NCI-H187 treated with DMSO at 0.1 percent for 48 hours (cell line): ENCODE measurements at regions not wholly inside any gene's neighbourhood (a gene's known extent, or its start where the extent isn't known, plus 50 kb on each side); places are given as distances from the start of the nearest gene placed in this dataset.

Experiments used
- DNase-seq: peaks from one replicate; lab custom pipeline; 2025; lab: John Stamatoyannopoulos, UW

DNA sequence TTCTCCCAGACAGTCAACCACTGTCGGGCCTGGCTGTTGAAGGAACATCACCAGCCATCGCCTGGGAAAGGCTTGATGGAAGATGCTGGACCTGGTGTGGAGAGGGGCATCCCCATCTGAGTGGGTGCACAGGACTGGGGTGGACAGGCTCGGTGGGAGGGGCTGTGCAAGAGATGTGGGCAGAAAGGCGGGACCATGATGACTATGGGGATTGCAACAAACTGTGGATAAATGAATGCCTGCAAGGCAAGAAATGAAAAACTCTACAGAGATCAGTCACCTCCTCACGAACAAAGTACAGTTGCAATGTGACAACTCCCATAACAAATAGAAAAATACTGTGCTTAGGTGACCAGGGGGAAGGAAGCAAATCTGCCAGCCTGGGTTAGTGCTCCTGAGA lies 171.9 kb upstream of the GPR12 start:
- DNase-seq: no peak

DNA sequence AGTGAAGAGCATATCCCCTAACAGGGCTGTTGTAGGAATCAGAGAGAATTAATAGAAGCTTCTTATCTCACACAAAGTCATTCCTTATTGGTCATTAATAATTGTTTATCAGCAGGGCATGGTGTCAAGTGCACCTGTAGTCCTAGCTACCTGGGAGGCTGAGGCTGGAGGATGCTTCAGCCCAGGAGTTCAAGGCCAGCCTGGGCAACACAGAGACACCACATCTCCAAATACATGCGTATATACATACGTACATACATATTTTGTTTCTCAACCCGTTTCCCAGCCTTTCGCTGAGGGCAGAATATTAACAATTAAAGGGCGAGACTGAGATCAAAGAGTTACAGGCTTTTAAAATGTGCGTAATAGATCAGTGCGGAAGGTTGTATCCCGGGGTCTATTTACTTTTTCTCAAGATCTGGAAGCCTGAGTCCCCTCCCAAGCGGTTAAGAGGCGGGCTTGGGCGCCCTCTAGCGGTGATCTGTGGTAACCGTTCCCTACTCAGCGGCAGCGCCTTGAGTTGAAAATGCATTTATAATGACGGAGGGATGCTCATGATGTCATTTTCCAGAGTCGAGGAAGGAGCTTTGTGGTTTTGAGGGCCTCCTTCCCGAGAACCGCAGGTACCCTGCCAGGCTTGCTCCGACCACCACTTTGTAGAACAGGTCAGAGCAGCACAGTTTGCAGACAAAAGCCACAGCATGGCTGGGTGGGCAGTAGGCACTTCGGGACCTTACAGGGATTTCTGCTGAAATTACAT lies 169.6 kb upstream of the GPR12 start:
- no peak for DNase-seq

DNA sequence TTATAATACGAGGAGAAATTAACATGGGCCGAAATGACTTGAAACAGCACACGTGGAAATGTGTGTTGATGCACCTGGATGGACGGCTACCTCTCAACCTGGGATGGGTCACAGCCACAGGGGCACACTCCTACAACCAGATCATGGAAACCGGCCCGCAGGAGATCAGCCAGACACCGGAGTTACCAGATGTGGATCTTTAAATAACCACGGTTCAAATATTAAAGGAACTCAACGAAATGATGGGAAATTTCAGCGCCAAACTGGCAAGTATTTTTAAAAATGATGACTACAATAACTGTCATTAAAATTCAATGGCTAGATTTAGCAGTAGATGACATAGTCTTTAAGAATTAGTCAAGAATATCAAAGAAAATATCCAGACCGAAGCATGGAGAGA lies 166.9 kb upstream of the GPR12 start:
- DNase-seq: no peak

DNA sequence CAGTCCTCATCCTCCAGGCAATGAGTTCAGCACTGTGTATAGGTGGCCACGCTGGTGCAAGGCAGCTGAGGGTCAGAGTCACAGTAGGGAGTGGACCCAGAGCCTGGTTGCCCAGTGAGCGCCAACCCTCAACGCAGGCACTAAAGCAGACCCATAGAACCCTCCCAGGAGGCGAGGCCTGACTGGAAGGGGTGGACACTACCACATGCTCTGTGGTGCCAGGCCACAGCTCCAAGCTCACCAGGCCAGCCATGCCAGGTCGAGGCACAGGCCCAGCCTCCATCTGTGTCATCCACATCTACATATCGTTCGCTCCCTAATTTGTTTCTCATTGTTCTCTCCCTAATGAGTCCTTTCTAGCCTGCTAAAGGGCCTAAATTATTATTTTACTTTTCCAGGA lies 165.8 kb upstream of the GPR12 start:
- DNase-seq: no peak

DNA sequence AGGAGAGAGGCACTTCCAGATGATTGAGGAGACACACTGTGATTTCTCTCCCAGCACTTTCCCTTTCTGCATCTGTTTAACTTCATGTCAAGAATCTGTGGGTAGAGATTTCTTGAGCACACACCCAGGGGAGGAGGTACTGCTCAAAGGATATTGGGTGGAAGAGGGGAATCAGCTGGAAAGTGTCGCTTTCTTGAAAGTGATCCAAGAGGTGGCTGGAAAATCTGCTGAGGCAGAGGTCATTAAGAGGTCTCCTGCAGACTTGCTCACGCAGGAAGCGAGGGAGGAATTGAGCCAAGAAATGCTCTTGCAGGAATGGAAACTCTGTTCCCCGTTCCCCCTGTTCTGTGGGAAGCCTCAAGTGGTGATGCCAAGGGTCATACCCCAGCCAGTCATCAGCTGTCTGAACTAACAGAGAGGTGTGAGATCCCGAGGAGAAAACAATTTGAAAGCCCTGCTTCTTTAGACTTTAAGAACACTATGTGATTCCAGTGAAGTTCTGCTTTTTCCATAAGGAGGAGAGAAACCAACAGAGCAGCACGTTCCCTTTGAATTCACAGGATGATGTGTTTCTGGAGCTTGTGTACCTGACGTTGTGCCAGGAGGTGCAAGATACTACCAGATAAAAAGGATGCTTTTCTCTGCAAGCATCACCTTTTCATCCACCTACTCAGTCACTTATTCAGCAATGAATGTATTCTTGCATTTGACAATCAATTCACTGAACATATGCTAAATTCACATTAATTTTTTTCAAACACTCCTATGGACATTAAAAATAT lies 163.4 kb upstream of the GPR12 start:
- DNase-seq: no peak

DNA sequence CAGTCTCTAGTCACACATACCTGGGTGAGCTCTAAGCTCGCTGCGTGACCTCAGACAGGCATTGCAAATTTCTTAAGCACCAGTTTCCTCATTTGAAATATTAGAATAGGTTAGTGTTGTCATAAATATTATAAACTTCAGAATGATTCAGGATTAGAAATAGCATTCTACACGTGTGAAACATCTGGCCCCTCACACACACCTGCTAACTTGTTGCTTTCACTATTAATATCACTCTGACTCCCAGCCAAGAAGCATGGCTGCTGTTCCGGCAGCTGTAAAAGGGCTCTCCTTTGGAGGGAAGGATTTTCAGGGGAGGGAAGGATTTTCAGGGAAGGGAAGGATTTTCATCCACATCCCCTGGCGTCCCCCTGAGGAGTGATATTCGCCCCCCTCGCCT lies 161.3 kb upstream of the GPR12 start:
- DNase-seq: no peak

DNA sequence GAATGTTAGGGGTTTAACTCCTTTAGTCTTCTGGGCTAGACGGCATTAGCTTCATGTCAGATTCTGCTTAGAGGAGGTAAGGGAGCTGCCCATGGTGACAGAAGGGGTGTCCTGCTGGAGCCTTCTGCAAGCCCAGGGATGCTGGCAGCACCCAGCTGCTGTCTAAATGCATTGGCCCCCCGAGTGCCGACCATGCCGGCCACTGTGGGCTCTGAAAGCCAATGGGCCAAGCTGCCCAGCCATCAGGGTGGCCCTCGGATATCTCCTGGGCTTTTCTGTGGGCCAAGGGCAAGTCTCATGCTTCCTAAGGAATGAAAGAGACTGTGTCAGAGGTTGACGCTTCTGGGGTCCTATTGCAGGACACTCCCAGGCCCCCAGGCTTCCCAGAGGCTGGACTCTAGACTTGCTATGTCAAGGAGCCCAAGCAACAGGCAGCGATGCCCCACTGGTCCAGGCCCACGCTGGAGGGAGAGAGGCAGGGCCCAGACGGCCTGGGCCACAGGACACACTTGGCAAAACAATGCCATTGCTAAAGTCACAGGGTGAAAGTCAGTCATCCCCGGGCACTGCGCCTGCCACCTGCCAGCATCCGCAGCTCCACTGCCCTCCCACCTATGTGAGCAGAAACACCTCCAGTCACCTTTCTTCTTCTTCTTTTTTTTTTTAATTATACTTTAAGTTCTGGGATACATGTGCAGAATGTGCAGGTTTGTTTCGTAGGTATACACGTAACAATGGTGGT lies 160.2 kb upstream of the GPR12 start:
- no peak for DNase-seq

DNA sequence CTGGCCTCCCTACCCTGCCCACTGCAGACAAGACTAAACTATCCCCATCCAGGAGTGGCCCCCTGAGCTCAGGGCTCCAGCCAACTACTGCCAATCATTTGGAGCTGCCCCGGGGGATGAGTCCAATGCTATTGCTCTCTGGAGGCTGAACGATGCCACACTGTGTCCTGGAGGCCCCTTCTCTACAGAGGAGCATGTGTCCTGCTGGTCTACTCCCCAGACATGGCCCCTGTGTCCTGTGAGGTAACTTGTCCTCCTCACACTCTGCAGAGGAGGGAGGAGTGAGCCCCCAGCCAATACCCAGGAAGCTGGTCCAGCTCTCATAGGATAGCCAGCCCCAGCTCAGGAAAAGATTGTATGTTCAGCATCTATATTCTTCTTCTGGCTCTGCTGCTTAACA lies 159.1 kb upstream of the GPR12 start:
- DNase-seq: no peak

DNA sequence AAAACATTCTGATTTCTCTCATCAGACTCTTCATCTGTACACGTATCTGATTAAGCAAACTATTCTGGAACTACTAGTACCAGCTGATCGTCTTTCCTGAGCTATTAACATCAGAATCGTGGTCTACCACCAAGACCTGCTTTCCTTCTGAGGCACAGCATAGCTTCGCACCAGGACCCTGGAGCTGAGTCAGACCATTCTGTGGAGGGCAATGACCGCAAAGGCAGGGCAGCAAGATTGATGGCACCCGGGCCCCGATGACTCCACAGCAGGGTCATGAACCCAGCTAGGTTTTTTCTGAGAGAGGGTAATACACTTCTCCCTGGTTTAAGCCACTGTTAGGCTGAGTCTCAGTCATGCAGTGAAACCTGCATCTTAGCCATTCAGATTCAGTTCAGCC lies 158.7 kb upstream of the GPR12 start:
- no peak for DNase-seq

DNA sequence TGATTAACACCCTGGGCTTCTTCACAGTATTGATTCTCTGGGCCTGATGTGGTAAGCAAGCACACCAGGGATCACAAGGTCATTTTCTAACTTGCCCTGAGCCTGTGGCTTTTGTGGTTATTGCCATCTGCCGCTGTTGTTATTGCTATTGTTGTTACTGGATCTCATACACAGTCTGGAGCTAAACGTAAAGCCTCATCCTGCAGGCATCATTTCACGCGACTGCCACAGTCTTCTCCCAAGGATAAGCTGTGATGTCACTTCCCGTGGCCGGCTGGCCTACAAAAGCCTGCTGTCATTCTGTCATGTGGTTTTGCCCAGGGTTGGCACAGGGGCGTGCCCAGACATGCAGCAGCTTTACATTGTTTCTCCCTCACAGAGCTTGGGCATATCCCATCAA lies 154.0 kb upstream of the GPR12 start:
- no peak for DNase-seq

DNA sequence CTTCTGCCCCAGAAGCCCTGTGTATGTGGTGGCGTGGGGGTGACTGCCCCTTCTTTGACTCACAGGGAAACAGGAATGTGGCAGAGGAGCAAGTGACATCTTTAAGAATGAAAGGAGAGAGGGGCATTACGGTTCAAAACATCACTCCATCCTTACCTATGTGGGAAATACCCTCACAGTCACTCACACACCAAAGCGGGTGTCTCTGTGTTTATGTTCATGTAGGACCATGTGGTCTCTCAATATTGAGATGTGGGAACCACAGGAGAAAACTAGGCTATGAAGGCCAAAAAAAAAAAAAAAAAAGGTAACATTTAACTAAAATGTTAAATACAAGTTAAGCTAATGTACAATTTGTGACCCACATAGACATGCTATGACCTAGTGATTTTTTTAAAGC lies 153.6 kb upstream of the GPR12 start:
- DNase-seq: no peak

DNA sequence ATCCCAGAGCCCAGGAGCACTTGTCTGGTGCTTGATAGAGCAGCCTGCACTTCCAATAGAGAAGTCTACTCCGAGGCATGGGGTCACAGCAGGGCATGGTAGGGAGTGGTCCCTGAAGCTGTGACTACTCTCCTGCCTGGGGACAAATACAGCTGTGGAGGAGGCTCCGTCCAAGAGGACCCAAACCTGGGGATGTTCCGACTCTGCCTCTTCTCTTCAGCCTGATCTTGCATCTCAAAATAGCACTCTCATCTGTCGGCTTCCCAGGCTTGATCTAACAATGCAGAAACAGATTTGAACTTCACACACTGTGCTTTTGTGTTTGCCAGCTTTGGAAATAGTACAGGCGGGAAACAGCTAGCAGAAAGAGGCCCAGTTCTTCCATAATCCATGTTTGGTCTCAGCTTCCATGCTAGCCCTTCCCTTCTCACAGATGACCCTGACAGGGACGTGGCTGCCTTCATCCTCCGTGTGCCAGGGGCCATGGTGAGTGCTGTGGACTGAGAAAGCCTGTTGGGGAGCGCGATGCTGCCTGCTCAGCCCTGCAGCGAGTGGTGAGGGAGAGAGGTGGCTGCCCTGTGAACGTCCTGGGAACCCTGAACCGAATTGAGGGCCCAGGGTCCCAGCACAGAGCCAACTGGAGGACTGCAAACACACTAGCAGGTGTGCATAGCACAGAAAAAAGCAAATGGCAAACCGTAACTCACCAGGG lies 150.3 kb upstream of the GPR12 start:
- no peak for DNase-seq

DNA sequence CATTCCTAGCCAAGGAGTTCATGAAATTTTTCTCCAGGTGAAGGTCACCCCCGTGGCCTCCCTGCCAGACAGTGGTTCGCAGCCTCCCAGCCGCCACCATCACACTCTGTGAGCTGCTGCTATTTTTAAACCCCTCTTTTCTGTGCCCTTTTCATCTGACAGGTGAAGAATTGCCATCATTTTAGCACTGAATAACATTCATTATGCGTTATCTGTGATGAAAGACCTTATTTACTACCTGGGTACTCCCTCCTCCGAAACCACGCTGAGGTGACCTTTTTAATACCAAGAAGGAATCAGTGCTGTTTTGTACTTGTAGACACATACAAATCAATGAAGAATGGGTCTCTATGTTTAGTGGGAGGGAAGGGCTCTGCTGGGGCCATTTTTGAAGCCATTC lies 148.9 kb upstream of the GPR12 start:
- no peak for DNase-seq

DNA sequence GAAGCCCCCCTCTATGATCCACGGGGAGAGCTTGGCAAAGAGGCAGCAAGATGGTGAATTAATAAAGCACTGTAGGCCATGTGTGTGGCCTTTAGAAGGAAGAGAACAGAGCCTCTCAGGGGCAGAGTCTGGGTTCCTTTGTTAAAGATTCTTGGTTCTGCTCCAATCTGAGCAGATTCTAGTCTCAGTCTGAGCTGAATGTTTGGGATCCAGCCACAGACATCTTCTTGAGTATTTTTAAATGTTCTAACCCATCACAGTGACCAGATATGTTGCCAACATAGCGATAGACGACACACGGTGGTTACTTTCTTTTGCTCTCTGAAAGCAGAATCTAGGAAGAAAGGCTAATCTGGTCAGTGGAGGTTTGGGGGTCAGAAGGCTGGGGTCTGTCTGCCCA lies 147.5 kb upstream of the GPR12 start:
- DNase-seq: no peak

DNA sequence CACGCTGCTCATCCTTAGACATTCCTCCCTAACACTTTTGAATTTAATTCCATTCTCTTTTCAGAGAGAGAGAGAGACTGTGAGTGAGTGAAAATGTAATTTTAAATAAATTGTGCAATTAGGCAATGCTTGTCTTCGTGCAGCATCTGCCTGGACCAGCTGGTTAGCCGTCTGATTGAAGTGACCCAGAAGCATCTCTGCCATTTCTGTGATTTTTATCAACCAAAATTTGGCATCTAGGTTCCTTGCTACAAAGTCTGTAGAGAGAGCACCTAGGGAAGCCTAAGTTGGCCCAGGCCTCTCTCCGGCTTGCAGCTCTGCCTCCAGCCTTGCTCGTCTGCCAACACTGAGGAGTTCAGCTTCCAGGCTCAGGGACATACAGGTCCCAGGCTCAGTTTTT lies 138.6 kb upstream of the GPR12 start:
- no peak for DNase-seq

DNA sequence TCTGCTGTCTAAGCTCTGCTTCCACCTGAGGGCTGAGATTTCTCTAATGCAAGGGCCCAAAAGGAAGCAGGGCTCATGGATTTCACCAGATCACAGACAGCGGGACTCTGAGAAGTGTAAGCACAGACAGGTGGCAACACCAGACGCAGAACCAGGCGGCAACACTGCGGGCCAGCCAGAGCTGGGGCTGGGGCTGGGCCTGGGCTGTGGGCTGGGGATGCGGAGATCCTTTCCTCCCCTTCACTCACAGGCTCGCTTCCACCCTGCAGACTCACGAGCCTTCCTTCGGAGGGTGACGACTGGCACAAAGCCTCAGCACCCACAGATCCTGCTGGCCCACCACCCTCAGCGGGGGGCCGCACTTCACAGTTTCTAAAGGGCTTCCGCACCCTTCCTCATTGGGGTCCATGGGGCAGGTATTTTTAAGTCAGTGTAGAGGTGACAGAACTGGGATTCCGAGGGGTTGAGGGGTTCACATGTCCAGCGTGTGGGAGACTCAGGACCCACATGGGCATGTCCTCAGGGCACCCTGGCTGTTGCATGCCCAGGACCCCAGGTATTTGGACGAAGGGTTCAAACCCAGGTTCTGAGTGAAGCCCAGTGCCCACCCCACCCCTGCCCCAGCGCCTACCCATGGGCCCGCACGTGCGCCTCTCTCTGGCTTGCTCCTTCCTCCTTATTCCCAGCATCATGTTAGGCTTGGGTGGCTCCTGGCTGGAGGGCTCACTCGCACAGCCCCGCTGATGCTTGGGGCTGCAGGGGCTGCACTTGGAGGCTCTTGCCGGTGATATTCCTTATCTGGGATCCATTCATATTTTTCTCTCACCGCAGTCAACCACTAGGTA lies 137.3 kb upstream of the GPR12 start:
- no peak for DNase-seq

DNA sequence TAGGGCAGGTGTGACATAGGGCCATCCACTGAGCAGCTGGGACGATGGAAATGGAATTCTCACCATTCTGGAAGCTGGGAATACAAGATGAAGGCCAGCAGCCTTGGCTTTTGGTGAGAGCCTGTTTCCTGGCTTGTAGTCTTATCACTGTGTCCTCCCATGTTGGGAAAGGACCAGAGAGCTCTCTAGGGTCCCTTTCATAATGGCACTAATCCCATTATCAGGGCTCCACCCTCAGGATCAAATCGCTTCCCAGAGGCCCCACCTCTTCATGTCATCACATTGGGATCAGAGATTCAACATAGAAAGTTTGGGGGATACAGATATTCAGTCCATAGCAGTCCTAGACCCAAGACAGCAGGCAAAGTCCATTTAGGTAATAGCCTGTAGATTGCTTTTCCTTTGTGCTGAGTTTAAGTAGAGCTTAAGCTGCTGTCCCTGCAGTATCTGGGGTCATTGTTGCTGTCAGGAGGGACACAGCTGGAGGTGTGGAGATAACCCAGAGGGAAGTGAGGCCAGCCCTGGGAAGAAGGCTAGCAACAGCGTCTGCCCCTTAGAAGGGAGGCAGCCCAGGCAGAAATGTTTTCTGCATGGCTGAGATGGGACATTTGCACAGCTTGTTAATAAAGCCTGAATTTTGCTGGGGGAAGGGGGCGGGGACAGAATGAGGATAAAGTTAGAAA lies 136.5 kb upstream of the GPR12 start:
- DNase-seq: no peak

DNA sequence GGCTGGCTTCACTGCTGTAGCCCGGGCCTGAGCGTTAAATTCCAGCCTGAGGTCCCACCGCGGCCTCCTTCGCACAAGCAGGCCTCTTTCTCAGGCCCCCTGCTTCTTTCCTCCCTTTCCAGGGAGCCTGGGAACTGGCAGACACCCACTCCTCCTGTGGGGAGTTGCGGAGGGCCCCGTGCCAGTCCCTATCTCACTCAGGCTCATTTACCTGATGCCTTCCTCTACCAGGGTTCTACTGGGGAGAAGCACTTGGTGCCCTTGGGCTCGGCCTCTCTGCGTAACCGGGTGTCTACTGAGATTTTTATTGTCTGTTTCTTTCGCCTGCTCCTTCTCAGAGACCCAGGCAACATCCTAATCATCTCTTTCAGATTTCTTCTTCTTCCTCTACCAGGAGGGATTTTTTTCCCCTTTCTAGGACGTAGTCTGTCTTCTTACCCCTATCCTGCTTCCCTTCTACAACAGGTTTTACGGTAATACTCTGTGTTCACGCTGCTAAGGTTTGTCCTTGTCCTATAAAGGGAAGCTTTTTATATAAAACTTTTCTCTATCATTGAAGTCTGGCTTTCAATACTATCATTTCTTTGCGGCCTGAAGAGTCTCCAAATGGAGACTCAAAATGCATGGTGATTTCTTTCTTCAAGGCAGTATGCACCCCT lies 135.4 kb upstream of the GPR12 start:
- no peak for DNase-seq

DNA sequence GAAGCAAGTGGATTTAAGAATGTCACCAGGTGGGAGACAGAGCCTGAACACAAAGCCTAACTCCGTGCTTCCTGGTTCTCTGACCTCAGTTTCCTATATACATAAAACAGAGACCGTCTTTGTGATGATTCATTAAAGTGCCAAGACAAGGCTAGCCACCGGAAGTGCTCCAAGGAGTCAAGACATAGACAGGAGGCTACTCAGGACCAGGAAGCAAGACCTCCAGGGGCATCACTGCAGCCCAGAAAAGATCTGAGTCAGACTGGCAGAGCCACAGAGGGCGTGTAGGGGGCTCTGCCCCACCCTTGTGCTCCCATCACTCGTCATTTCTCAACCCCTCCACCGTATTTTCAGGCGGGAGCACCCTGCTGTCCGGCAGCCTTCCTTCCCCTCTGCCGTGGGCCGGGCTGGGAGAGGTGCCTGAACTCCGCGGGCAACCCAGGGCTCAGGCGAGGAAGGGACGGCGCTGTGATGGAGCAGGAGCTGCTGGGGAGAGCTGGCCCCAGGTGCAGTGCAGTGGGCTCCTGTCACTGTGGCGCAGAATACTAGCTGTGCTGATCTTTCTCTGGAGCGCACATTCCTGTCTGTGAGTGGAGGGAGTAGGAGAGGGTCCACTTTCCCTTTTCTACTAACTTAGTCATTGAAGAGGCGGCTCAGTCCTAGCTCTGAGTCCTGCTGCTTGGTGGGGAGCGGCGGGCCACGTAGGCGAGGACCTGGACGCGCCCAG lies 134.7 kb upstream of the GPR12 start:
- DNase-seq: no peak

DNA sequence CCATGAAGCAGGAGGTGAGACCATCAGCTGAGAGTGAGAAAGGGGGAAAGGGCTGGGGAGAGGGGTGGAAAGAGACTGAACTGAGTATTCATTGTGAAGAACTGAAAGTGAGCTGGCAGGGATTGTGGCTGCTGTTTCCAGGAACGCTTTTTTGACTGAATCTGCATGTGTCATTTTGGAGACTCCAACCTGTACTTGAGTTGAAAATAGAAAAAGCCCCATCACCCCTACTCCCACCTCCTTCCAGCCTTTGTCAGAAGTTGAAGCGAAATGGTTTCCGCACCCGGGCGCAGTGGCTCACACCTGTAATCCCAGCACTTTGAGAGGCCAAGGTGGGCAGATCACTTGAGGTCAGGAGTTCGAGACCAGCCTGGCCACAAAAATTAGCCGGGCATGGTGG lies 128.0 kb upstream of the GPR12 start:
- no peak for DNase-seq
